ENCODE measurements at regions not wholly inside any gene's neighbourhood (a gene's known extent, or its start where the extent isn't known, plus 50 kb on each side); places are given as distances from the start of the nearest gene placed in this dataset.
"Not testable (repeated sequence)": the region's sequence is repeated elsewhere in the genome, so short reads cannot be mapped to it uniquely, and the experiment has no call there.

- Mint-ChIP-seq H3K4me1 (peaks cover 0 to under 1% (median 0%) of the 10 kb centered on the region in 3 donors), H3K27ac (no peak overlapping the region), H3K27me3 (no peaks in the 10 kb centered on the region), H3K36me3 (peaks cover 3% of the 10 kb centered on the region), H3K9me3 (no peaks in the 10 kb centered on the region), H3K4me3 (no peak overlapping the region)
These were observed 64.7 kb upstream of the CCDC39 start for GRCh38 chr3:180743813-180744590.

- Mint-ChIP-seq H3K27ac (no peak overlapping the region), H3K9me3 (no peaks in the 10 kb centered on the region), H3K4me1 (peaks cover 0 to 2% (median 0%) of the 10 kb centered on the region in 3 donors), H3K36me3 (peaks cover 3% of the 10 kb centered on the region), H3K27me3 (no peaks in the 10 kb centered on the region), H3K4me3 (no peak overlapping the region)
These were observed 68.6 kb upstream of the CCDC39 start for GRCh38 chr3:180747805-180748361.

- peaks cover 0 to 2% (median 0%) of the 10 kb centered on the region in 3 donors for H3K4me1 Mint-ChIP-seq
- H3K27ac Mint-ChIP-seq: no peak overlapping the region
- peaks cover 3% of the 10 kb centered on the region for H3K36me3 Mint-ChIP-seq
- no peak overlapping the region for H3K4me3 Mint-ChIP-seq
- H3K27me3 Mint-ChIP-seq: no peaks in the 10 kb centered on the region
- no peaks in the 10 kb centered on the region for H3K9me3 Mint-ChIP-seq
These were observed 70.0 kb upstream of the CCDC39 start for GRCh38 chr3:180749322-180749721.

GRCh38 chr3:180749796-180750195 lies 70.5 kb upstream of the CCDC39 start:
- Mint-ChIP-seq H3K4me1 (peaks cover 0 to 2% (median 0%) of the 10 kb centered on the region in 3 donors), H3K27me3 (no peaks in the 10 kb centered on the region), H3K4me3 (no peak overlapping the region), H3K9me3 (no peaks in the 10 kb centered on the region), H3K36me3 (peaks cover 3% of the 10 kb centered on the region), H3K27ac (no peak overlapping the region)

GRCh38 chr3:180755556-180755955 lies 76.3 kb upstream of the CCDC39 start:
- Mint-ChIP-seq H3K36me3 (no peaks in the 10 kb centered on the region), H3K27ac (no peak overlapping the region), H3K4me1 (no peaks in the 10 kb centered on the region), H3K27me3 (no peaks in the 10 kb centered on the region), H3K9me3 (peaks cover 0 to 4% (median 0%) of the 10 kb centered on the region in 3 donors), H3K4me3 (no peak overlapping the region)

GRCh38 chr3:180762866-180763265 lies 83.6 kb upstream of the CCDC39 start:
- H3K27ac Mint-ChIP-seq: no peak overlapping the region
- peaks cover 2 to 4% (median 3%) of the 10 kb centered on the region in 3 donors for H3K9me3 Mint-ChIP-seq
- H3K27me3 Mint-ChIP-seq: no peaks in the 10 kb centered on the region
- no peaks in the 10 kb centered on the region for H3K36me3 Mint-ChIP-seq
- no peak overlapping the region for H3K4me3 Mint-ChIP-seq
- no peaks in the 10 kb centered on the region for H3K4me1 Mint-ChIP-seq

- no peaks in the 10 kb centered on the region for H3K36me3 Mint-ChIP-seq
- H3K4me3 Mint-ChIP-seq: no peak overlapping the region
- H3K27me3 Mint-ChIP-seq: no peaks in the 10 kb centered on the region
- H3K27ac Mint-ChIP-seq: no peak overlapping the region
- no peaks in the 10 kb centered on the region for H3K4me1 Mint-ChIP-seq
- peaks cover 0 to 4% (median 2%) of the 10 kb centered on the region in 3 donors for H3K9me3 Mint-ChIP-seq
These were observed 85.2 kb upstream of the CCDC39 start for GRCh38 chr3:180764481-180764880.

GRCh38 chr3:180770639-180771038 lies 91.3 kb upstream of the CCDC39 start:
- Mint-ChIP-seq H3K27ac (no peak overlapping the region), H3K9me3 (peaks cover 4 to 8% (median 6%) of the 10 kb centered on the region in 3 donors), H3K4me1 (peaks cover 0 to under 1% (median 0%) of the 10 kb centered on the region in 3 donors), H3K4me3 (no peak overlapping the region), H3K36me3 (no peaks in the 10 kb centered on the region), H3K27me3 (no peaks in the 10 kb centered on the region)

- peaks cover 0 to 1% (median 0%) of the 10 kb centered on the region in 3 donors for H3K4me1 Mint-ChIP-seq
- H3K4me3 Mint-ChIP-seq: no peak overlapping the region
- peaks cover 9 to 37% (median 23%) of the 10 kb centered on the region in 3 donors for H3K9me3 Mint-ChIP-seq
- H3K27me3 Mint-ChIP-seq: no peaks in the 10 kb centered on the region
- peaks cover 2% of the 10 kb centered on the region for H3K36me3 Mint-ChIP-seq
- no peak overlapping the region for H3K27ac Mint-ChIP-seq
These were observed 97.1 kb upstream of the CCDC39 start for GRCh38 chr3:180776433-180776832.

GRCh38 chr3:180782195-180782984 lies 103.1 kb upstream of the CCDC39 start:
- no peak overlapping the region for H3K27ac Mint-ChIP-seq
- H3K36me3 Mint-ChIP-seq: no peaks in the 10 kb centered on the region
- peaks cover 2 to 26% (median 10%) of the 10 kb centered on the region in 3 donors for H3K9me3 Mint-ChIP-seq
- H3K4me3 Mint-ChIP-seq: no peak overlapping the region
- peaks cover 0 to 2% (median 0%) of the 10 kb centered on the region in 3 donors for H3K4me1 Mint-ChIP-seq
- no peaks in the 10 kb centered on the region for H3K27me3 Mint-ChIP-seq

GRCh38 chr3:180786227-180786626 lies 106.9 kb upstream of the CCDC39 start:
- not testable (repeated sequence) for H3K27ac Mint-ChIP-seq, H3K9me3 Mint-ChIP-seq, H3K4me3 Mint-ChIP-seq, H3K27me3 Mint-ChIP-seq, H3K36me3 Mint-ChIP-seq, H3K4me1 Mint-ChIP-seq

- no peak overlapping the region for H3K4me3 Mint-ChIP-seq
- H3K27ac Mint-ChIP-seq: no peak overlapping the region
- peaks cover 0 to 3% (median 0%) of the 10 kb centered on the region in 3 donors for H3K9me3 Mint-ChIP-seq
- H3K27me3 Mint-ChIP-seq: no peaks in the 10 kb centered on the region
- peaks cover 0 to 2% (median 0%) of the 10 kb centered on the region in 3 donors for H3K4me1 Mint-ChIP-seq
- no peaks in the 10 kb centered on the region for H3K36me3 Mint-ChIP-seq
These were observed 110.5 kb upstream of the CCDC39 start for GRCh38 chr3:180789774-180790173.

- no peak overlapping the region for H3K27ac Mint-ChIP-seq
- H3K27me3 Mint-ChIP-seq: no peaks in the 10 kb centered on the region
- H3K9me3 Mint-ChIP-seq: peaks cover 0 to 3% (median 0%) of the 10 kb centered on the region in 3 donors
- H3K4me3 Mint-ChIP-seq: no peak overlapping the region
- H3K36me3 Mint-ChIP-seq: no peaks in the 10 kb centered on the region
- H3K4me1 Mint-ChIP-seq: no peaks in the 10 kb centered on the region
These were observed 114.3 kb upstream of the FXR1 start for GRCh38 chr3:180798197-180798596.

- Mint-ChIP-seq H3K4me3 (no peak overlapping the region), H3K27ac (no peak overlapping the region), H3K27me3 (no peaks in the 10 kb centered on the region), H3K36me3 (no peaks in the 10 kb centered on the region), H3K4me1 (no peaks in the 10 kb centered on the region), H3K9me3 (no peaks in the 10 kb centered on the region)
These were observed 109.6 kb upstream of the FXR1 start for GRCh38 chr3:180802837-180803236.

GRCh38 chr3:180804916-180805315 lies 107.6 kb upstream of the FXR1 start:
- no peaks in the 10 kb centered on the region for H3K9me3 Mint-ChIP-seq
- H3K4me1 Mint-ChIP-seq: no peaks in the 10 kb centered on the region
- H3K27ac Mint-ChIP-seq: no peak overlapping the region
- no peaks in the 10 kb centered on the region for H3K36me3 Mint-ChIP-seq
- H3K27me3 Mint-ChIP-seq: no peaks in the 10 kb centered on the region
- no peak overlapping the region for H3K4me3 Mint-ChIP-seq

All from IgD-negative memory B cell (primary cell).